ENCODE measurements at regions not wholly inside any gene's neighbourhood (a gene's known extent, or its start where the extent isn't known, plus 50 kb on each side); places are given as distances from the start of the nearest gene placed in this dataset.
A peak's percentile ranks its signal among the peaks of the same experiment; 100 is the strongest.
"Not testable (repeated sequence)": the region's sequence is repeated elsewhere in the genome, so short reads cannot be mapped to it uniquely, and the experiment has no call there.

- BruUV-seq (replicated peaks); FAIRE-seq; H3K4me2 ChIP-seq (ENCODE audit: insufficient read depth, low read length); H4K20me1 ChIP-seq (replicated peaks; ENCODE audit: control insufficient read depth, insufficient read depth, low read length); CTCF ChIA-PET (ENCODE audit: low intra/inter-chr PET ratio); H3K27me3 ChIP-seq (ENCODE audit: control insufficient read depth in 2 of 2, insufficient read depth in 2 of 2, low read length in 2 of 2); H3K9ac ChIP-seq (ENCODE audit: insufficient read depth in 1 of 2, low read depth in 2 of 2, low read length in 2 of 2); in situ Hi-C loops (cut with MboI); ATAC-seq; H3K36me3 ChIP-seq (ENCODE audit: control insufficient read depth, insufficient read depth, low read length); H3K79me2 ChIP-seq (ENCODE audit: control insufficient read depth, insufficient read depth, low read length); H3K4me1 ChIP-seq (replicated peaks in 1 of 2; ENCODE audit: control insufficient read depth in 2 of 2, insufficient read depth in 2 of 2, low read length in 2 of 2); POLR2A ChIA-PET; H3K9me3 ChIP-seq (replicated peaks; ENCODE audit: control insufficient read depth, insufficient read depth, low read depth, low read length); H3K4me3 ChIP-seq; H2AFZ ChIP-seq (ENCODE audit: low read depth, low read length); DNase-seq (ENCODE audit: extremely low read depth in 1 of 4, low spot score in 3 of 4); intact Hi-C loops (cut with micrococcal nuclease); H3K9me1 ChIP-seq (ENCODE audit: control insufficient read depth, insufficient read depth, low read length); H3K27ac ChIP-seq (ENCODE audit: extremely low read depth, low read depth, low read length): not testable (repeated sequence)
- peak; percentile 53; the same call in 1 of the 2 replicates for TF ChIP-seq SPI1 (IDR thresholded peaks at IDR 0.05; ENCODE audit: borderline replicate concordance, low read depth, low read length)
- WGBS (ENCODE audit: insufficient coverage, low coverage, missing lambda C conversion rate) = 18% methylated on average over 2 of the region's 2 CpGs
These were observed 729.9 kb upstream of the TPTE start for GRCh38 chr21:9791453-9791852.

GRCh38 chr21:9795291-9795690, 726.1 kb upstream of the TPTE start:
- FAIRE-seq; in situ Hi-C loops (cut with MboI); H3K9me3 ChIP-seq (replicated peaks; ENCODE audit: control insufficient read depth, insufficient read depth, low read depth, low read length); H2AFZ ChIP-seq (ENCODE audit: low read depth, low read length); H3K27ac ChIP-seq (ENCODE audit: extremely low read depth, low read depth, low read length); H3K4me2 ChIP-seq (ENCODE audit: insufficient read depth, low read length); H3K4me1 ChIP-seq (replicated peaks in 1 of 2; ENCODE audit: control insufficient read depth in 2 of 2, insufficient read depth in 2 of 2, low read length in 2 of 2); H3K79me2 ChIP-seq (ENCODE audit: control insufficient read depth, insufficient read depth, low read length); BruUV-seq (replicated peaks); CTCF ChIA-PET (ENCODE audit: low intra/inter-chr PET ratio); H3K4me3 ChIP-seq; ATAC-seq; H3K9me1 ChIP-seq (ENCODE audit: control insufficient read depth, insufficient read depth, low read length); POLR2A ChIA-PET; H3K9ac ChIP-seq (ENCODE audit: insufficient read depth in 1 of 2, low read depth in 2 of 2, low read length in 2 of 2); intact Hi-C loops (cut with micrococcal nuclease); H3K36me3 ChIP-seq (ENCODE audit: control insufficient read depth, insufficient read depth, low read length); DNase-seq (ENCODE audit: extremely low read depth in 1 of 4, low spot score in 3 of 4); H4K20me1 ChIP-seq (replicated peaks; ENCODE audit: control insufficient read depth, insufficient read depth, low read length); H3K27me3 ChIP-seq (ENCODE audit: control insufficient read depth in 2 of 2, insufficient read depth in 2 of 2, low read length in 2 of 2): not testable (repeated sequence)
- 40% methylated on average over 4 of the region's 4 CpGs for WGBS (ENCODE audit: insufficient coverage, low coverage, missing lambda C conversion rate)
